ENCODE measurements at regions not wholly inside any gene's neighbourhood (a gene's known extent, or its start where the extent isn't known, plus 50 kb on each side); places are given as distances from the start of the nearest gene placed in this dataset.

DNA sequence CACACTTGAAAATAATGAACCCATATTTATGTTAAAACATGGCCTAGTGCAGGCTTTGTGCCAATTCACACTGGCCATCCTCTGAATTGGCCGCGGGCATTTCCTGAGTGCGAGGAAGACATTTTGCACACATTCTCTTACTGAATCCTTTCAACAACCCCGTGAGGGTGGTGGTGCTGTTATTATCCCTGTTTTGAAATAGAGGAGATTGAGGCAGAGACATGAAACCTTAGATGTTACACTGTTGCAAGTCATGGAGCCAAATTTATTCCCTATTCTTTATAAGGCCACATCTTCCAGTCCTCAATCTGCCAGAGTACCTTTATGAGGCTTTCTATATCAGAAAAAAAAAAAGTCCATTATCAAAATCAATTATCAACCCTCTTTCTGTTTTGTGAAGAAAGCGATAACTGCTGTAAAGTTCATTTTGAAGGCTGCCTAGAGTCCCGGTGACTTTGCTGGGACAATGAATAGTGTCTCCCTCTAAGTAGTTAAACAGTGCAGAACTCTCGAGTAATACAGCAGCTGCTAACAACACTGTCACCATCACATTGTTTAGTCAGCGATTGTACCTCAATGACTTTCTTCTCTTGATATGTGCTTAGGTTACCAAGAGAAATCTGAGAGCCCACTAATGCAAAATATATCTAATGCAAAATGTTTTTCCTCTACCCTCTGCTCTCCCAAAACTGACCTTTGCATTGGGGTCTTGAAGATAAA lies 242.3 kb upstream of the PPARGC1A start:
- H3K79me2 ChIP-seq (ENCODE audit: control insufficient read depth, insufficient read depth, low read length): no peaks in the 10 kb centered on the region
- H3K4me3 ChIP-seq (replicated peaks in 1 of 3; ENCODE audit: insufficient read depth in 1 of 3, low read depth in 1 of 3, low read length in 3 of 3): no peak overlapping the region
- H3K4me1 ChIP-seq (ENCODE audit: control insufficient read depth, extremely low read depth, insufficient read depth, low read length): no peaks in the 10 kb centered on the region
- POLR2A ChIA-PET: no interaction called here
- dilution Hi-C loops (cut with MboI; ENCODE audit: extremely low pct_ligation_motif_present, low sequenced_read_pairs): no loop called here
- CTCF ChIA-PET: no interaction called here
- DNase-seq (ENCODE audit: low read depth, low spot score) (no peak), FAIRE-seq (no peak)
- TF ChIP-seq POLR2A (IDR thresholded peaks at IDR 0.05; ENCODE audit: low read depth, low read length) (no peak), EZH2 (IDR thresholded peaks at IDR 0.05; ENCODE audit: borderline replicate concordance, low read depth, low read length, severe bottlenecking) (no peak), GATA2 (IDR thresholded peaks at IDR 0.05; ENCODE audit: insufficient read depth, insufficient read length, low read depth, low read length) (no peak), JUN (IDR thresholded peaks at IDR 0.05; ENCODE audit: borderline replicate concordance, insufficient read depth, insufficient read length, low read depth) (no peak), POLR2AphosphoS5 (IDR thresholded peaks at IDR 0.05; ENCODE audit: insufficient read depth, low read depth, low read length) (no peak), FOS (IDR thresholded peaks at IDR 0.05; ENCODE audit: borderline replicate concordance, insufficient read depth, low read length) (no peak), MYC (IDR thresholded peaks at IDR 0.05; ENCODE audit: low read depth, low read length) (no peak)
- TF ChIP-seq, protein P1, sequence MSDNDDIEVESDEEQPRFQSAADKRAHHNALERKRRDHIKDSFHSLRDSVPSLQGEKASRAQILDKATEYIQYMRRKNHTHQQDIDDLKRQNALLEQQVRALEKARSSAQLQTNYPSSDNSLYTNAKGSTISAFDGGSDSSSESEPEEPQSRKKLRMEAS (IDR thresholded peaks at IDR 0.05; ENCODE audit: insufficient read depth, insufficient read length): no peak
- TF ChIP-seq, protein P2, sequence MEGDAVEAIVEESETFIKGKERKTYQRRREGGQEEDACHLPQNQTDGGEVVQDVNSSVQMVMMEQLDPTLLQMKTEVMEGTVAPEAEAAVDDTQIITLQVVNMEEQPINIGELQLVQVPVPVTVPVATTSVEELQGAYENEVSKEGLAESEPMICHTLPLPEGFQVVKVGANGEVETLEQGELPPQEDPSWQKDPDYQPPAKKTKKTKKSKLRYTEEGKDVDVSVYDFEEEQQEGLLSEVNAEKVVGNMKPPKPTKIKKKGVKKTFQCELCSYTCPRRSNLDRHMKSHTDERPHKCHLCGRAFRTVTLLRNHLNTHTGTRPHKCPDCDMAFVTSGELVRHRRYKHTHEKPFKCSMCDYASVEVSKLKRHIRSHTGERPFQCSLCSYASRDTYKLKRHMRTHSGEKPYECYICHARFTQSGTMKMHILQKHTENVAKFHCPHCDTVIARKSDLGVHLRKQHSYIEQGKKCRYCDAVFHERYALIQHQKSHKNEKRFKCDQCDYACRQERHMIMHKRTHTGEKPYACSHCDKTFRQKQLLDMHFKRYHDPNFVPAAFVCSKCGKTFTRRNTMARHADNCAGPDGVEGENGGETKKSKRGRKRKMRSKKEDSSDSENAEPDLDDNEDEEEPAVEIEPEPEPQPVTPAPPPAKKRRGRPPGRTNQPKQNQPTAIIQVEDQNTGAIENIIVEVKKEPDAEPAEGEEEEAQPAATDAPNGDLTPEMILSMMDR (IDR thresholded peaks at IDR 0.05; ENCODE audit: extremely low read depth in 1 of 2, insufficient read depth in 1 of 2, low read depth in 1 of 2, low read length in 2 of 2): no peak
- no peak overlapping the region for H3K4me2 ChIP-seq (ENCODE audit: insufficient read depth, low read length)
- H3K9me3 ChIP-seq (replicated peaks; ENCODE audit: control insufficient read depth, insufficient read depth, low read length): peaks cover 6% of the 10 kb centered on the region
- no peak overlapping the region for H2AFZ ChIP-seq (ENCODE audit: low read depth, low read length)
- BruUV-seq (replicated peaks): no TSS peak
- no peaks in the 10 kb centered on the region for H3K27me3 ChIP-seq (ENCODE audit: control insufficient read depth in 2 of 2, insufficient read depth in 2 of 2, low read length in 2 of 2)
- H3K9ac ChIP-seq (replicated peaks; ENCODE audit: extremely low read depth, insufficient read depth, low read length): no peak overlapping the region
- H3K36me3 ChIP-seq (ENCODE audit: control insufficient read depth in 2 of 2, extremely low read depth in 1 of 2, insufficient read depth in 2 of 2, low read length in 2 of 2): no peaks in the 10 kb centered on the region
- H3K27ac ChIP-seq (ENCODE audit: insufficient read depth, low read depth, low read length): no peak overlapping the region
- no peaks in the 10 kb centered on the region for H4K20me1 ChIP-seq (replicated peaks; ENCODE audit: control insufficient read depth, extremely low read depth, insufficient read depth, low read length)
- intact Hi-C loops (cut with micrococcal nuclease): no loop called here
- no peaks in the 10 kb centered on the region for H3K9me1 ChIP-seq (replicated peaks; ENCODE audit: control insufficient read depth, extremely low read depth, insufficient read depth, low read length)

Data from endothelial cell of umbilical vein (primary cell).